ENCODE measurements at regions not wholly inside any gene's neighbourhood (a gene's known extent, or its start where the extent isn't known, plus 50 kb on each side); places are given as distances from the start of the nearest gene placed in this dataset.

DNA sequence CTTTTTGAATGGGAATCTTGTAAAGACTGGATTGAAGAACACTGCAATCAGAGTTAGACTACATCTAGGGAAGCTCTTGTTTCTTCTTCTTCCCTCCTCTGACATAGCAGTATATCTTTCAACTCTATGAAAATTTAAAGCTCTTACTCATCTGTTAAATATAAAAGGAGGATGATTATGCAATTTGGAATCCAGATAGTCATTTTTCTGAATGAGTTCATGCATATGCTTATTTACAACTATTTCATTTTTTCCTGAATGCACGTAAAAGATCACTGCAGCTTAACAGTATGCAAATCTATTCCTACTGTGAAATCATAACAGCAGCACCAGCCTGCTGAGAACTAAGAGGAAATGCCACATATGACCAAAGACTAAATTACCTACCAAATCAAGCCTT lies 133.5 kb upstream of the TMCC3 start:
- no peak for TF ChIP-seq JUND (IDR thresholded peaks at IDR 0.05; ENCODE audit: low read depth)
- in situ Hi-C loops (cut with HindIII; ENCODE audit: low pct_unique_long_range_greater_than_20kb, low sequenced_read_pairs) = no loop called here
- no peak for DNase-seq (ENCODE audit: low read depth in 1 of 2, low spot score in 1 of 2)

- DNase-seq (ENCODE audit: low read depth in 1 of 2, low spot score in 1 of 2) = no peak
- TF ChIP-seq JUND (IDR thresholded peaks at IDR 0.05; ENCODE audit: low read depth) = no peak
- in situ Hi-C loops (cut with HindIII; ENCODE audit: low pct_unique_long_range_greater_than_20kb, low sequenced_read_pairs) = no loop called here
These were observed 133.0 kb upstream of the TMCC3 start for GRCh38 chr12:94783343-94783742.

DNA sequence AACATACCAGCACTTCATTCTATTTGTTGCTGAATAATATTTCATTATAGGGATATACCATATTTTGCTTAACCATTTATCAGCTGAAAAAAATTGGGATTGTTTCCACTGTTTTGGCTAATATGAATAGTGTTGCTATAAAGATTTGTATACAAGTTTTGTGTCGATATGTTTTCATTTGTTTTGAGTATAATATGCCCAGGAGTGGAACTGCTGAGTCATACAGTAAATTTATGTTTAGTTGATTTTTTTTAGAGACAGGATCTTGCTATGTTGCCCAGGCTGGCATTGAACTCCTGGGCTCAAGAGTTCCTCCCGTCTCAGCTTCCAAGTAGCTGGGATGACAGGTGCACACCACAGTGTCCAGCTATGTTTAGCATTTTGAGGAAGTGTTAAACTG lies 131.5 kb upstream of the TMCC3 start:
- in situ Hi-C loops (cut with HindIII; ENCODE audit: low pct_unique_long_range_greater_than_20kb, low sequenced_read_pairs) = no loop called here
- TF ChIP-seq JUND (IDR thresholded peaks at IDR 0.05; ENCODE audit: low read depth) = no peak
- no peak for DNase-seq (ENCODE audit: low read depth in 1 of 2, low spot score in 1 of 2)

DNA sequence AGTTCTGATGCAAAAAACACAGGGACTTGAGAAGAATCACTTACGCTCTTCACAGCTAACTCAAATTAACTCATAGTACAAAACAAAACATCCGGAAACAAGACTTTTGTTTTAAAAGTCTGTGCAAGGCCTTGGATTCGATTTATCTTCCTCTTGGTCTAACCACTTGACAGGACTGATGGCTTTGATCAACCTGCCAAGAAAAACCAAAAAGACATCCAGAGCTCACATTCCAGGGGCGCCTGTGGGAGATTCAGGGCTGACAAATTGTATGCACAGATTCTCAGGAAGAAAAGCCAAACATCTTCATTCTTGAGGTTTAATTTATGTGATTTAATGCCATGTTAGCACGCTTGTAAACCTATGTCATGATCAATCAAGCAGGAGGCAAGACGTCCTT lies 129.1 kb upstream of the TMCC3 start:
- TF ChIP-seq JUND (IDR thresholded peaks at IDR 0.05; ENCODE audit: low read depth) = no peak
- DNase-seq (ENCODE audit: low read depth in 1 of 2, low spot score in 1 of 2) = peak in 1 of 2 experiments; percentile 30
- in situ Hi-C loops (cut with HindIII; ENCODE audit: low pct_unique_long_range_greater_than_20kb, low sequenced_read_pairs) = no loop called here

DNA sequence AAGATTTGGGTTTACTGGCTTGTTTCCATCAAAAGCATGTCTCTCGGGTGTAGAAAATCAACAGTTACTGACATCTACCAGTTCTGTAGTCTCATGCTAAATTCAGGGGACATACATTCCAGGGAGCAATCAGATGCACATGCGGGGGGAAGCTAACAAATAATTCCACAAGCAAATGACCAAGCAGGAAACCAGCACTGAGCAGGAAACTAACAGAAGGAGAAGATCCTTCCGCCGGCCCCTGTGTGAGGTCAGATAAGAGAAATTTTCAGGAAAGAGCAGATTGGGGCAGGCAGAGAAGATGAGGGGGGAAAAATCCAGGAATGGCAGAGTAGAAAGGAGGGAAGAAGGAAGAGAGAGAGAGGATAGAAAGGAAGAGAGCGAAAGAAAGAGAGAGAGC lies 127.6 kb upstream of the TMCC3 start:
- in situ Hi-C loops (cut with HindIII; ENCODE audit: low pct_unique_long_range_greater_than_20kb, low sequenced_read_pairs) = no loop called here
- no peak for TF ChIP-seq JUND (IDR thresholded peaks at IDR 0.05; ENCODE audit: low read depth)

GRCh38 chr12:94775710-94776109 lies 125.4 kb upstream of the TMCC3 start:
- TF ChIP-seq JUND (IDR thresholded peaks at IDR 0.05; ENCODE audit: low read depth) = no peak
- in situ Hi-C loops (cut with HindIII; ENCODE audit: low pct_unique_long_range_greater_than_20kb, low sequenced_read_pairs) = no loop called here
- DNase-seq (ENCODE audit: low read depth in 1 of 2, low spot score in 1 of 2) = no peak

More for the DNA sequence above, 127.6 kb upstream of the TMCC3 start:
- DNase-seq (ENCODE audit: low read depth in 1 of 2, low spot score in 1 of 2) = no peak

DNA sequence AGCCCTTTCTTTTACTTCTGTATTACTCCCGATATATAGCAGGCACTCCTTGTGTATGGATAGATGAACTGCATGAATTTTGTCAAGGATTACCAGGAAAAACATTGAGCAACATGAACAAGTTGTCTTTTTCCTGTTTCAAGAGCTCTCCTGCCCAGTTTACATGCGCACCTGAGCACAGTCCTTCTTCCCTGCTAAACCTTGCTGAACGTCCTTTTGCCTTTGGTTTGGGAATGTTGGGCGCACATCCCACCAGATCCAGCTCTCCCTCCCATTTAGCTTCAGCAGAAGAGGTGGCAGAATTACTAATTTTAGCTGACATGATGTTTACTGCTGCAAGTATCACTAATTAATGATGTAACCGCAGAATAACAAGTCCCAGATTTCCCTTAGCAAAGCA lies 121.4 kb upstream of the TMCC3 start:
- in situ Hi-C loops (cut with HindIII; ENCODE audit: low pct_unique_long_range_greater_than_20kb, low sequenced_read_pairs) = no loop called here
- TF ChIP-seq JUND (IDR thresholded peaks at IDR 0.05; ENCODE audit: low read depth) = no peak
- no peak for DNase-seq (ENCODE audit: low read depth in 1 of 2, low spot score in 1 of 2)

DNA sequence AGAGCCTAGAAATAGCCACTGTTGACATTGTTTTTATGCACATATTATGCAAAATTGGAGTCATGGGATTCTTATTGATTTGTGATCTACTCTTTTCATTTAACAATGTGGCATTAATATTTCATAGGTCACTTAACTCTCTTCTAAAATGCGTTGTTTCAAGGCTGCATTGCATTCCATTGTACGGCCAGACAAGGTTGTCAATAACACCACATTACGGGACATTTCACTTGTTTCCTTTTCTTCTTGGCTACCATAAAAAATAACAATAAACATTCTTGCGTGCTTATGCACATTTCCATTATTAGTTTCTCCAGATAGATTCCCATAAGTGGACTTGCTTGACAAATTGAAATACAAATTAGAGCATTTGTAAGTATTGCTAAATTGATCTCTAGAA lies 120.8 kb upstream of the TMCC3 start:
- in situ Hi-C loops (cut with HindIII; ENCODE audit: low pct_unique_long_range_greater_than_20kb, low sequenced_read_pairs) = no loop called here
- no peak for DNase-seq (ENCODE audit: low read depth in 1 of 2, low spot score in 1 of 2)
- TF ChIP-seq JUND (IDR thresholded peaks at IDR 0.05; ENCODE audit: low read depth) = no peak

GRCh38 chr12:94770791-94771190 lies 120.4 kb upstream of the TMCC3 start:
- in situ Hi-C loops (cut with HindIII; ENCODE audit: low pct_unique_long_range_greater_than_20kb, low sequenced_read_pairs) = no loop called here
- no peak for TF ChIP-seq JUND (IDR thresholded peaks at IDR 0.05; ENCODE audit: low read depth)

GRCh38 chr12:94769776-94770759 lies 119.7 kb upstream of the TMCC3 start:
- TF ChIP-seq JUND (IDR thresholded peaks at IDR 0.05; ENCODE audit: low read depth) = no peak
- DNase-seq (ENCODE audit: low read depth in 1 of 2, low spot score in 1 of 2) = no peak
- in situ Hi-C loops (cut with HindIII; ENCODE audit: low pct_unique_long_range_greater_than_20kb, low sequenced_read_pairs) = no loop called here

More at GRCh38 chr12:94770791-94771190, 120.4 kb upstream of the TMCC3 start:
- no peak for DNase-seq (ENCODE audit: low read depth in 1 of 2, low spot score in 1 of 2)

GRCh38 chr12:94769047-94769420 lies 118.7 kb upstream of the TMCC3 start:
- in situ Hi-C loops (cut with HindIII; ENCODE audit: low pct_unique_long_range_greater_than_20kb, low sequenced_read_pairs) = no loop called here
- no peak for TF ChIP-seq JUND (IDR thresholded peaks at IDR 0.05; ENCODE audit: low read depth)
- DNase-seq (ENCODE audit: low read depth in 1 of 2, low spot score in 1 of 2) = no peak

DNA sequence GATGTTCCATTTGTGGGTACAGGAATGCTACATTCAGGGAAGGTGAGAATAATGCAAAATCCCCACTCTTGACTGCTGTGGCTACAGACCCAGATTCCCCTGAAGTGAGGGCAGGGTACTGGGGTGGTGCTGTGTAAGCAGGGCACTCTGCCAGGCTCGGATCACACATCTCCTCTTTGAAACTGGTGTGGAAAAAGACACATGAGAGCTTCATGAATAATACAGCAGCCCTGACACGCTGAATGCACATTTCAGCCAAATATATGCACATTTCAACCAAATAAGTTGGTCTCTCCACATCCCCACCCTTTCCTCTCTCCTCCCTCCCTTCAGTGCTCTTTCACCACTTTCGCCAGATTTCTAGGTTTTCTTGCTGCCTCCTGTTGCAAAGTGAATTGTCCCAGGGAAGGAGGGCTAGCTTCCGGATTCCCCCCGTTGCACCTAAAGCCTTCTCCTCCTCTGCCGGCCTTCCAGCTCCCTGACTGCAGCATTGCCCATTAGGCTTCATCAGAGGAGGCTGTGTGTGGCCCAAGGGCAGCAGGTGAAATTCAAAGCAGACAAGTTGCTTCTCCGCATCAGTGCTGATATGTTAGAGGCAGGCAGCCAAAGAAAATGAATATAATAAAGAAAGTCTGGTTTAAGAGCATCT lies 118.2 kb upstream of the TMCC3 start:
- DNase-seq (ENCODE audit: low read depth in 1 of 2, low spot score in 1 of 2) = no peak
- in situ Hi-C loops (cut with HindIII; ENCODE audit: low pct_unique_long_range_greater_than_20kb, low sequenced_read_pairs) = no loop called here
- no peak for TF ChIP-seq JUND (IDR thresholded peaks at IDR 0.05; ENCODE audit: low read depth)

DNA sequence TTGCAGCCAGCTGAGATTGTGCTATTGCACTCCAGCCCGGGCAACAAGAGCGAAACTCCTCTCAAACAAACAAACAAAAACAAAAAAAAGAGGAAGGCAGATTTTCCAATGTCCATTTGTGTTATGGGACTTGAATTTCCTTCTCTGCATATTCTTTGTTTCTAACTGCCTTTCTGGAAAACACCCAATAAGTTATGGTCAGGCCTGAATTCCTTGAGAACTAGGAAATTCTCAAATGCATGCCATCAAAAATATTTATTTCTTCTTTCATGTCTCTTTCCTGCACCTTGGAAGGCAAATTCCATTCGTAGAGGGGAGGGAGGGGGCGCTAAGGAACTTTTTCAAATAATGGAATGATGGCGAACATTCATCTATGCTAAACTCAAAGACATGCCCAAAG lies 117.6 kb upstream of the TMCC3 start:
- no peak for TF ChIP-seq JUND (IDR thresholded peaks at IDR 0.05; ENCODE audit: low read depth)
- DNase-seq (ENCODE audit: low read depth in 1 of 2, low spot score in 1 of 2) = no peak
- in situ Hi-C loops (cut with HindIII; ENCODE audit: low pct_unique_long_range_greater_than_20kb, low sequenced_read_pairs) = no loop called here

All from T47D (cell line).